ENCODE measurements at regions not wholly inside any gene's neighbourhood (a gene's known extent, or its start where the extent isn't known, plus 50 kb on each side); places are given as distances from the start of the nearest gene placed in this dataset.
A peak's percentile ranks its signal among the peaks of the same experiment; 100 is the strongest.

DNA sequence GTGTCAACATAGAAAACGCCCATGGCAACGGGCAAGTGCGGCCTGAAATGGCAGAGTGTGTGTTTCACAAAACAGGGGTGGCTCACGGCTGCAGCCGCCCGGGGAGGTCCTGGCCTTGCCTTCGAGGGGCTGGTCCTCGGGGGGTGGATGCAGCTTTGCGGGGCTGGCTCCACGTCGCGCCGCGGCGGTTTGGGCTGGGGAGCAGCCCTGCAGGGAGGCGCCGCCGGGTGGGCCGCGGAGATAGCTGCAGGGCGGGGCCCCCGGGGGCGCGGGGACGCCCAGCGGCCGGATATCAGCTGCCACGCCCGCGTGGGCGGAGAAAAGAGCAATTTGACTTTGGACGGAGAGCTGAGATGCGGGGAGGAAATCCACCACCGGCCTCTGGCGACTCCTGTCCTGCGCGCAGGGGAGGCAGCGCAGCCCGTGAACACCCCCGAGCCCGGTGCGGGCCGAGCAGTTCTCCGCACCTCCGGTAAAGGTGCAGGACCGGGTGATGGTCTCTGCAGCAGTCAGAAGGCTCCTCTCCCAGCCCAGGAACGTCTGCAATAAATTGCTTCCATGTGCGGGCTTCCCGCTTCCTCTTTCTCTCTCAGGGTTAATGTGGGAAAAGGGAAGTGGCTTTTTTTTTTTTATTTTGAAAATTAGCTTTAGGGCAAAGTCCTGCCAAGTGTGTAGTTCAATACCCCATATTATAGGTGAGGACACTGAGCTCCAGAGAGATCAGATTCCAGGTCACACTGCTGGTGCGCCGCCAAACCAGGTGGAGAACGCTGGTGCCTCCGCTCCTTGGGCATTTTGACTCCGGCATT is 110.5 kb downstream of the ARF6 start:
- TF ChIP-seq REST (IDR thresholded peaks at IDR 0.05; ENCODE audit: insufficient read depth in 1 of 2, low read depth in 2 of 2, low read length in 2 of 2) (no peak), TAF1 (IDR thresholded peaks at IDR 0.05; ENCODE audit: borderline replicate concordance, insufficient read depth, low read length) (no peak), FOXP2 (optimal IDR thresholded peaks at IDR 0.05; ENCODE audit: borderline replicate concordance, extremely low read depth, extremely low read length, insufficient read depth) (peak; percentile 38), POLR2AphosphoS5 (IDR thresholded peaks at IDR 0.05; ENCODE audit: low read depth, low read length) (no peak)

Data from PFSK-1 (cell line).